Suprapubic skin (tissue), 4 donors: ENCODE measurements at regions not wholly inside any gene's neighbourhood (a gene's known extent, or its start where the extent isn't known, plus 50 kb on each side); places are given as distances from the start of the nearest gene placed in this dataset.

ENCODE experiments used
- DNase-seq, 2 donors: peaks; one replicate each; pipeline ENCODE4 v3.0.0-alpha.2; 2019; ENCODE audit warnings: low spot score in 2 of 2
- H3K27ac ChIP-seq: fragments of 200-600 bp; sonication (generic); one replicate; pipeline ENCODE4 v1.5.1; 2019
- H3K27me3 ChIP-seq: fragments of 200-600 bp; sonication (generic); one replicate; pipeline ENCODE4 v1.5.1; 2019
- H3K36me3 ChIP-seq: fragments of 200-600 bp; sonication (generic); one replicate; pipeline ENCODE4 v1.5.1; 2019
- H3K4me1 ChIP-seq: fragments of 200-600 bp; sonication (generic); one replicate; pipeline ENCODE4 v1.5.1; 2019
- H3K4me3 ChIP-seq: fragments of 200-600 bp; sonication (generic); one replicate; pipeline ENCODE4 v1.5.1; 2019; ENCODE audit warnings: mild to moderate bottlenecking
- H3K9me3 ChIP-seq: fragments of 200-600 bp; sonication (generic); one replicate; pipeline ENCODE4 v1.5.1; 2019
- CTCF ChIP-seq, 2 donors: fragments of 200-600 bp in 1 of 2; fragments of 450-650 bp in 1 of 2; sonication (generic) in 1 of 2; IDR thresholded peaks; one replicate each; pipeline ENCODE4 v1.5.1; 2016 to 2019; ENCODE audit warnings: antibody characterized with exemption in 2 of 2, mild to moderate bottlenecking in 1 of 2, moderate library complexity in 1 of 2
- EP300 ChIP-seq: sonication (generic); formaldehyde crosslinking; IDR thresholded peaks from one replicate; pipeline ENCODE4 v1.6.1; 2017; ENCODE audit warnings: antibody characterized with exemption
- POLR2A ChIP-seq, 2 donors: fragments of 450-650 bp; IDR thresholded peaks; one replicate each; pipeline ENCODE4 v1.6.1; 2017; ENCODE audit warnings: antibody characterized with exemption in 2 of 2, mild to moderate bottlenecking in 2 of 2, moderate library complexity in 2 of 2
- POLR2AphosphoS5 ChIP-seq, 3 donors: sonication (generic); formaldehyde crosslinking; IDR thresholded peaks; one replicate each; pipeline ENCODE4 v1.6.1; 2017; ENCODE audit warnings: antibody characterized with exemption in 3 of 3
- WGBS: methylation state at CpG from one replicate; pipeline ENCODE4 v1.1.5; 2018; 5-methylcytosine and 5-hydroxymethylcytosine counted together

GRCh38 chr15:100778831-100779288, 100.8 kb upstream of the ALDH1A3 start:
- TF ChIP-seq CTCF (IDR thresholded peaks at IDR 0.05), result no peak
- TF ChIP-seq POLR2AphosphoS5 (IDR thresholded peaks at IDR 0.05), result no peak
- TF ChIP-seq POLR2A (IDR thresholded peaks at IDR 0.05), result no peak
- no peak for TF ChIP-seq EP300
- Histone ChIP-seq H3K36me3 (no peaks in the 10 kb centered on the region), H3K27ac (no peak overlapping the region), H3K9me3 (no peaks in the 10 kb centered on the region), H3K4me1 (no peaks in the 10 kb centered on the region), H3K27me3 (peaks cover 5% of the 10 kb centered on the region), H3K4me3 (no peak overlapping the region)
- WGBS, result 58% methylated on average over 16 of the region's 18 CpGs
- peak in 1 of 2 donors; percentile 54 for DNase-seq

- Histone ChIP-seq H3K36me3 (no peaks in the 10 kb centered on the region), H3K27ac (no peak overlapping the region), H3K4me1 (no peaks in the 10 kb centered on the region), H3K27me3 (peaks cover 5% of the 10 kb centered on the region), H3K9me3 (no peaks in the 10 kb centered on the region), H3K4me3 (no peak overlapping the region)
- DNase-seq, result peak in 1 of 2 donors; percentile 57
- WGBS, result 90% methylated on average over 17 of the region's 17 CpGs
- TF ChIP-seq EP300 (no peak), POLR2A (IDR thresholded peaks at IDR 0.05) (no peak), CTCF (IDR thresholded peaks at IDR 0.05) (no peak), POLR2AphosphoS5 (IDR thresholded peaks at IDR 0.05) (no peak)
These were observed 100.1 kb upstream of the ALDH1A3 start for GRCh38 chr15:100779331-100780207.

- peak in 1 of 2 donors; percentile 65 for DNase-seq
- no peak overlapping the region for H3K4me3 ChIP-seq
- WGBS, result 98% methylated on average over 12 of the region's 13 CpGs
These were observed 99.3 kb upstream of the ALDH1A3 start for GRCh38 chr15:100780208-100780800.

GRCh38 chr15:100781061-100781960, 98.3 kb upstream of the ALDH1A3 start:
- Histone ChIP-seq H3K36me3 (no peaks in the 10 kb centered on the region), H3K9me3 (no peaks in the 10 kb centered on the region), H3K4me1 (no peaks in the 10 kb centered on the region), H3K4me3 (no peak overlapping the region), H3K27ac (no peak overlapping the region), H3K27me3 (peaks cover 5% of the 10 kb centered on the region)
- TF ChIP-seq EP300 (no peak), CTCF (IDR thresholded peaks at IDR 0.05) (no peak), POLR2AphosphoS5 (IDR thresholded peaks at IDR 0.05) (no peak), POLR2A (IDR thresholded peaks at IDR 0.05) (no peak)
- DNase-seq, result peak in 1 of 2 donors; percentile 54
- 96% methylated on average over 10 of the region's 11 CpGs for WGBS

More at GRCh38 chr15:100780208-100780800, 99.3 kb upstream of the ALDH1A3 start:
- Histone ChIP-seq H3K9me3 (no peaks in the 10 kb centered on the region), H3K36me3 (no peaks in the 10 kb centered on the region), H3K4me1 (no peaks in the 10 kb centered on the region), H3K27me3 (peaks cover 5% of the 10 kb centered on the region), H3K27ac (no peak overlapping the region)
- TF ChIP-seq POLR2A (IDR thresholded peaks at IDR 0.05), result no peak
- no peak for TF ChIP-seq CTCF (IDR thresholded peaks at IDR 0.05)
- no peak for TF ChIP-seq POLR2AphosphoS5 (IDR thresholded peaks at IDR 0.05)
- no peak for TF ChIP-seq EP300
